ENCODE measurements at regions not wholly inside any gene's neighbourhood (a gene's known extent, or its start where the extent isn't known, plus 50 kb on each side); places are given as distances from the start of the nearest gene placed in this dataset.
A peak's percentile ranks its signal among the peaks of the same experiment; 100 is the strongest.

DNA sequence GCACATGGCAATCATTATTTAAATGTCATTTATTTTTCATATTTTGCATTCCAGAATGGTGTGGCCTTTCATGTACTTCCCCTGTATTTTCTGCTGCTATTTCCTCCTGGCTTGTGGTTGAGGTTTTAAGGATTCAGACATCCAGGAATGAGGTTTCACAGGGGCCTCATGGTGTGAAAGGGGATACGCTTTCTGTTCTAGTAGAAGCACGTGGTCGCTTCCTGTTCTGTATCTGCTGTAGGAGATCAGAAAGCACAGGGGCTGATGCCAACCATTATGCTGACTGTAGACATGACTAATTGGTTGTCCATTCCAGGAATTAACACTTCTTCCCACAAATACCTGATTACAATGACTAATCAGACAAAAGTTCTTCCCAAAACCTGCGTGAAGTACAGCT lies 405.9 kb downstream of the SHISA9 start:
- peak; percentile 48 for DNase-seq (ENCODE audit: low read depth)
- TF ChIP-seq, protein P1, sequence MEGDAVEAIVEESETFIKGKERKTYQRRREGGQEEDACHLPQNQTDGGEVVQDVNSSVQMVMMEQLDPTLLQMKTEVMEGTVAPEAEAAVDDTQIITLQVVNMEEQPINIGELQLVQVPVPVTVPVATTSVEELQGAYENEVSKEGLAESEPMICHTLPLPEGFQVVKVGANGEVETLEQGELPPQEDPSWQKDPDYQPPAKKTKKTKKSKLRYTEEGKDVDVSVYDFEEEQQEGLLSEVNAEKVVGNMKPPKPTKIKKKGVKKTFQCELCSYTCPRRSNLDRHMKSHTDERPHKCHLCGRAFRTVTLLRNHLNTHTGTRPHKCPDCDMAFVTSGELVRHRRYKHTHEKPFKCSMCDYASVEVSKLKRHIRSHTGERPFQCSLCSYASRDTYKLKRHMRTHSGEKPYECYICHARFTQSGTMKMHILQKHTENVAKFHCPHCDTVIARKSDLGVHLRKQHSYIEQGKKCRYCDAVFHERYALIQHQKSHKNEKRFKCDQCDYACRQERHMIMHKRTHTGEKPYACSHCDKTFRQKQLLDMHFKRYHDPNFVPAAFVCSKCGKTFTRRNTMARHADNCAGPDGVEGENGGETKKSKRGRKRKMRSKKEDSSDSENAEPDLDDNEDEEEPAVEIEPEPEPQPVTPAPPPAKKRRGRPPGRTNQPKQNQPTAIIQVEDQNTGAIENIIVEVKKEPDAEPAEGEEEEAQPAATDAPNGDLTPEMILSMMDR (conservative IDR thresholded peaks at IDR 0.05; ENCODE audit: low read depth, low read length): no peak
- H3K4me3 ChIP-seq (ENCODE audit: low read depth, low read length): no peak overlapping the region

DNA sequence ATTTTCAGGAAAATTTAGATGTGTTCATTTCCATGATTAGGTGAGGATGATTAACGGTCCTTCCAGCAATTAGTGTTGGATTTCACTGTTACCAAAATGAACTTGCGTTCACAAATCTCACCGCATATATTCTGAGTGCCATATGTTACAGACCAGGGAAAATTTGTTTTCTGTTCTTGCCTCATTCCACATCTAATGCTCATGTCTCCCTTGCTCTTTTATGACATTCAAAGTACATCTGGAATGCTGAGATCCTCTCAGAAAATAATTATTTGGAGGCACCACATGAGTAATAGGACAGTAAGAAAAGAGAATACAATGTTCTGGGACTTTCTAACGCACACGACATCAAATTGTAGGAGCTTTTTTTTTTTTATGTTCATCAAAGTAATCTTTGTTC lies 406.5 kb downstream of the SHISA9 start:
- H3K4me3 ChIP-seq (ENCODE audit: low read depth, low read length): no peak overlapping the region
- TF ChIP-seq, protein P1 (conservative IDR thresholded peaks at IDR 0.05; ENCODE audit: low read depth, low read length): no peak
- no peak for DNase-seq (ENCODE audit: low read depth)

DNA sequence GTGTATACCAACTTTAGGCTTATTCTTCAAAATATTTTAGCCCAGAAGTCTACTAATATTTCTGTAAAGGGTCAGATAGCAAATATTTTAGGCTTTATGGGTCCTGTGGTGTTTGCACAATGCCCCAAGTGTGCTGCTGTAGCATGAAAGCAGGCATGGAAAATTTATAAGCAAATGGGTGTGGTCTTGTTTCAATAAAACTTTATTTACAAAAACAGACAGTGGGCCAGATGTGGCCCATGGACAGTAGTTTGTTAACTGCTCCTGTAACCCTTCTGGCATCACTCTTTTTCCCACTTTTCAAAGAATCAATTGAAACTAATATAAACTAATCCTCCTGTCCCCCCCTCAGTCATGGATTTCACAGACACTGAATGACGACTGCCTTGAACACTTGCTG lies 410.7 kb downstream of the SHISA9 start:
- no peak overlapping the region for H3K4me3 ChIP-seq (ENCODE audit: low read depth, low read length)
- DNase-seq (ENCODE audit: low read depth): no peak
- TF ChIP-seq, protein P1 (conservative IDR thresholded peaks at IDR 0.05; ENCODE audit: low read depth, low read length): no peak

DNA sequence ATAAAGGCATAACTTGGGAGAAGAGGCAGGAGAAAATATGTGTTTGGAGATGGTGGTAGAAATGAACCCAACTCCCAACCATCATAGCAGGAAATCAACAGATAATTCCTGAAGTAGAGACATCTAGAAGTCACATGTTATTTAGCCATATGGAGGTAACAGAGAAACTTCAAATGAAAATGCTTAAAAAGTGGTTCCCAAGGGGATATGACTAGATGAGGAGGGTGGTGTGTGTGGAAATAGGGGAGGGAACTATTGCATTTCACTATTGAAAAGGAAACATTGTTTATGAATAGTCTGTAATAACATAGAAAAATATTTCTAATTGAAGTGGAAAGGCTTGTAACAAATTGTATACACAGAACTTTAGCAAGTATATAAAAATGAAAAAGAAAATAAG lies 412.0 kb downstream of the SHISA9 start:
- H3K4me3 ChIP-seq (ENCODE audit: low read depth, low read length): no peak overlapping the region
- no peak for DNase-seq (ENCODE audit: low read depth)
- TF ChIP-seq, protein P1 (conservative IDR thresholded peaks at IDR 0.05; ENCODE audit: low read depth, low read length): no peak

DNA sequence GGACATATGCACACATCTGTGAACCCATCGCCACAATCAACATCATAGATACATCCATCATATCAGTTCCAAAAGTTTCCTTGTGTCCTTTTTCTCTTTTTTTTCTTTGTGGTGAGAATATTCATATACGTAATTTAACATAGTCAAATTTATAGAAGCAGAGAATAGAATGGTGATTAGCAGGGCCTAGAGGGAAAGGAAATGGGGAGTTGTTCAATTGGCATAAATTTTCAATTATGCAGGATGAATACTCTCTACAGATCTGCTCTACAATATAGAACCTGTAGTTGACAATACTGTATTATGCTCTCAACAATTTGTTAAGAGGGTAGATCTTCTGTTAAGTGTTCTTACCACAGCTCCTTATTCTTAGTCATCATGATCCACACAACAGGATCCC lies 413.2 kb downstream of the SHISA9 start:
- TF ChIP-seq, protein P1 (conservative IDR thresholded peaks at IDR 0.05; ENCODE audit: low read depth, low read length): no peak
- DNase-seq (ENCODE audit: low read depth): no peak
- H3K4me3 ChIP-seq (ENCODE audit: low read depth, low read length): no peak overlapping the region

DNA sequence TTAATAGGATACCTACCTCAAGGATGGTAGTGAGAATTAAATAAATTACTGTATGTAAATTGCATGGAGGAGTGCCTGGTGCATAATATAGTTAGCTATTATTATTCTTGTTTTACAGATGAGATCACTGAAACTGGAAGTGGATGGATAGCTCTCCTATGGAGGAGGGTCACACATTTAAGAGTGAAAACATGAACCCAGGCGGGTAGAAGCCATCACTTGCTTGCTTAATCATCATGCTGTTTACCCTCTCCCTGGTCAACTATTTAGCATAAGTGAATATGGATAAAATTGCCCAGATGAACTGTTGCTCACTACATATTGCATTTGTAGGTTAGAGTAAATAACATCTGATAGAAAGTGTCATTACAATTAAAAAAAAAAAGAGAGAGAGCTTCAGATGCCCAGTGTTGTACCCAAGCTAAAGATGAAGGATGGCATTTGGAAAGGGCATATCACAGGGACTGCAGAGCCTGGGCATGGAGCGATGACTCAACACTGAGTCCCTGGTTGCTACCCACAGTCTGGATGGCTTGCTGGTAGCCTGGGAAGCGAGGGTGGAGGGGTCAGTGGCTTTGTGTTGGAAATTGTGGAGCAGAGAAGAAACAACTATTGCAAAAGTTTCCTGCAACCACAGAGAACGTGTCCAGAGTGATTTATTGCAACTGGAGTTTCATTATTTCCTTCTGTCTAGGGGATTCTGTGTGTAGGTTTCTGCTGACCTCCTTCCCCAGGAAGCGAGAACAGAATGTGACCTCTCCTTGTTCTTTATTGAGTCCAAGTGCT lies 414.4 kb downstream of the SHISA9 start:
- TF ChIP-seq, protein P1 (conservative IDR thresholded peaks at IDR 0.05; ENCODE audit: low read depth, low read length): no peak
- DNase-seq (ENCODE audit: low read depth): peak; percentile 0
- no peak overlapping the region for H3K4me3 ChIP-seq (ENCODE audit: low read depth, low read length)

DNA sequence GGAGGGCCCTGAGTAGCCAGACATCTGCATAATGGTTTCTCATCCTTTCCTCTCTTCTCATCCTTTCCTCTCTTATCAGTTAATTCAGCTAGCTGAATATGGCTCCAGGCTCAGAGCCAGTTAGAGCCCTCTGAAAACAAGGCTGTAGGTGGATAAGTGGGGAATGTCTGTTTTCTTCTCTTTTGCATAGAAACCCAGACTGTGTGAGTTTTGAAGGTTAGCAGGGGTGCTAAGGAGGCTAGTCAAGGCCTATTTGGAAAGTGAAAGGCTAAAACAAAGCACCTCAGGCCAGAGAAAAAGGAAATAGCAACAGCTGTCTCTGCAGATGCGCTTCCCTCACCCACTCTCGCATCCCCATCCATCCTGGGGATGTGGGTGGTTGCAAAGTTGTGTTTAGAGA lies 420.9 kb downstream of the SHISA9 start:
- TF ChIP-seq, protein P1 (conservative IDR thresholded peaks at IDR 0.05; ENCODE audit: low read depth, low read length): no peak
- no peak overlapping the region for H3K4me3 ChIP-seq (ENCODE audit: low read depth, low read length)
- DNase-seq (ENCODE audit: low read depth): no peak

Measured in choroid plexus epithelial cell (primary cell).